GM12874 (cell line): ENCODE measurements at regions not wholly inside any gene's neighbourhood (a gene's known extent, or its start where the extent isn't known, plus 50 kb on each side); places are given as distances from the start of the nearest gene placed in this dataset.

Source experiments
- TF ChIP-seq, protein P1 (sequence below): IDR thresholded peaks from 2 replicates; pipeline ENCODE4 v1.5.1; 2011; ENCODE audit warnings: low read depth, mild to moderate bottlenecking, control low read depth, low read length, moderate library complexity; ENCODE audit not compliant: insufficient read depth

GRCh38 chr3:13185737-13186434 lies 112.7 kb upstream of the IQSEC1 start:
- TF ChIP-seq, protein P1, sequence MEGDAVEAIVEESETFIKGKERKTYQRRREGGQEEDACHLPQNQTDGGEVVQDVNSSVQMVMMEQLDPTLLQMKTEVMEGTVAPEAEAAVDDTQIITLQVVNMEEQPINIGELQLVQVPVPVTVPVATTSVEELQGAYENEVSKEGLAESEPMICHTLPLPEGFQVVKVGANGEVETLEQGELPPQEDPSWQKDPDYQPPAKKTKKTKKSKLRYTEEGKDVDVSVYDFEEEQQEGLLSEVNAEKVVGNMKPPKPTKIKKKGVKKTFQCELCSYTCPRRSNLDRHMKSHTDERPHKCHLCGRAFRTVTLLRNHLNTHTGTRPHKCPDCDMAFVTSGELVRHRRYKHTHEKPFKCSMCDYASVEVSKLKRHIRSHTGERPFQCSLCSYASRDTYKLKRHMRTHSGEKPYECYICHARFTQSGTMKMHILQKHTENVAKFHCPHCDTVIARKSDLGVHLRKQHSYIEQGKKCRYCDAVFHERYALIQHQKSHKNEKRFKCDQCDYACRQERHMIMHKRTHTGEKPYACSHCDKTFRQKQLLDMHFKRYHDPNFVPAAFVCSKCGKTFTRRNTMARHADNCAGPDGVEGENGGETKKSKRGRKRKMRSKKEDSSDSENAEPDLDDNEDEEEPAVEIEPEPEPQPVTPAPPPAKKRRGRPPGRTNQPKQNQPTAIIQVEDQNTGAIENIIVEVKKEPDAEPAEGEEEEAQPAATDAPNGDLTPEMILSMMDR: no peak

GRCh38 chr3:13179181-13179580 lies 106.0 kb upstream of the IQSEC1 start:
- TF ChIP-seq, protein P1: no peak

DNA sequence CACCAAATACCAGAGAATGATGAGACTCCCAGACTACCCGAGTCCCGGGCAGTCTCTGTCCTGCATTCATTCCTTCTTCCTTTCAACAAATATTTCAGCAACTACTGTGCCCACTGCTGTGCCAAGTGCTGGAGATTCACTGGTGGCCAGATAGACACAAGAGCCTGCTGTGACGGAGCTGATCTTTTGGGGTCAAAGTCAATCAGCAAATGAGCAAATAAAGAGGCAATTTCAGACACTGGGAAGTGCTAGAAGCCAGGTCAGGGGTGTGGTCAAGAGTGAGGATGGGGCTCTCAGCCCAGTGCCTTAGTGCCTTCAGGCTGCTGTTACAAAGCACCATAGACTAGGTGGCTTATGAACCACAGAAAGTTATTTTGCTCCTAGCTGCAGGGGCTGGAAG lies 104.9 kb upstream of the IQSEC1 start:
- TF ChIP-seq, protein P1: no peak

- TF ChIP-seq, protein P1: no peak
These were observed 104.4 kb upstream of the IQSEC1 start for GRCh38 chr3:13177641-13178040.

DNA sequence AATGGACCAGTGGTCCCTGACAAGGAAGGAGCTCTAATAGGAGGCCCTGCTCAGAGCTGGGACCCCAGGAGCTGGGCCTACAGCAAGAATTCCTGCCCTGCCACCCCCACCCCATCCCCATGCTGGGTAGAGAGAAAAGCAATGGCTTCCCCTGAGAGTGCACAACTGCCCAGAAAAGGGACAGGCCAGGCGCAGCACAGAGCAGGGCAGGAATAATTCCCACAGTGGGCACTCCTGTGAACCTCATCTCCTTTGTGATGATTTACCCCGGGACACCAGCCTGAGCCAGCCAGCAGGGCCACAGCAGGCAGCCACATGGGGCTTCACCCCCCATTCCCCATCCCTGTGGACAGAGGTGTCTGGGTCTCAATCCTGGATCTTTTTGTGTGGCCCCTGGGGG lies 104.0 kb upstream of the IQSEC1 start:
- TF ChIP-seq, protein P1: no peak

- TF ChIP-seq, protein P1: no peak
These were observed 103.2 kb upstream of the IQSEC1 start for GRCh38 chr3:13176445-13176844.

DNA sequence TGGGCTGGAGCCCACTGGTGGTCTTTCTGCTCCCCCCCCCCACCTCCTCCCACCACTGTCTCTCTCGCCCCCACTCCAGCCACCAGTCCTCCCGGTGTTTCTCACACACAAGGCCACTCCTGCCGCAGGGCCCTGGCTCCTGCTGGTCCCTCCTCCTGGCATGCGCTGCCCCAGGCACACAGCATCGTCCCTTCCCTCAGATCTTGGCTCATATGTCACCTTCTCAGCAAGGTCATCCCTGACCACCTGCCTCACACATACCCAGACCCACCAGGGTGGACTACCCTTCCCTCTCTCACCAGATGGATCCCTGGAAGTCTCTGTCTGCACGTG lies 101.5 kb upstream of the IQSEC1 start:
- TF ChIP-seq, protein P1: no peak
